A549 (cell line): ENCODE measurements at regions not wholly inside any gene's neighbourhood (a gene's known extent, or its start where the extent isn't known, plus 50 kb on each side); places are given as distances from the start of the nearest gene placed in this dataset.

Experiments used
- FOSB ChIP-seq: fragments of 250-450 bp; sonication (Bioruptor Pico); IDR thresholded peaks from 2 replicates; pipeline ENCODE4 v1.5.0; 2020; ENCODE audit warnings: mild to moderate bottlenecking, moderate library complexity
- SMC3 ChIP-seq: fragments of >200 bp; sonication (Bioruptor Twin); formaldehyde crosslinking; IDR thresholded peaks from 3 replicates; pipeline ENCODE4 v1.6.1; 2018; ENCODE audit warnings: inconsistent platforms

DNA sequence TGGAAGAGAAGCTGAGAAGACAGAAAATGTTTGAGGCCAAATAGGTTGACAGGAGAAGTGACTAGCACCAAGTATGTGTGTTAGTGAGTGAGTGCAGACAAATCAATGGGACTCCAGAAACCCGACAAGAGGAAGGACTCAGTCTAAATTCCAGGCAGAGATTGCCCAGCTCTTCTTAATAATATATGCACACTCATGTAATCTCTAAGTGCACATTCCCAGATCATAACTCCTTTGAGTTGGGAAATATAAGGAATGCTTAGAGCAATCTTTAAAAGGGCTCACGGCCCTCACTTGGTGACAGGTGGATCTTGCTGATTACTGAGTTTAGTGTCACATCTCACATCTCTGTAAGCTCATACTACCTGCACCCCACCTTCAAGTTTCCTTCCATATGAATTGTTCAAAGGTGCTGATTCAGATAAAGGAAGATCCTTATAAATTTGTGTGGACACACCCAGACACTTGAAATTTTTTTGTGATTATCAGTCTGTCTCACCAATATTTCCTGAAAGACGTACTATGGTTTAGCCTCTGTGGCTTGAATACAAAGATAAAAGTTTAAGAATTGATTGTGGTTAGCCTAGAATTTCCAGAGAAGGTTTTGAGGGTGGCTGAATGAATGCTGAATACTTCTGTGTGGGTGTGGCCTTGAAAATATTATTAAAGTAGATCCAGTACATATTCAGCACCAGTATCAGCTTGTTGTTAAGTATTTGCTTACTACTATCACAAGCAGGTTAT is 205.1 kb upstream of the UGT8 start:
- TF ChIP-seq FOSB (no peak), SMC3 (no peak)
